Choroid plexus epithelial cell (primary cell): ENCODE measurements at regions not wholly inside any gene's neighbourhood (a gene's known extent, or its start where the extent isn't known, plus 50 kb on each side); places are given as distances from the start of the nearest gene placed in this dataset.

Experiments
- DNase-seq: peaks from one replicate; pipeline ENCODE4 v3.0.0-alpha.2; 2010; ENCODE audit warnings: low read depth
- H3K4me3 ChIP-seq: 2 replicates; pipeline ENCODE4 v1.5.1; 2011; ENCODE audit warnings: low read depth, mild to moderate bottlenecking, control low read depth, low read length, moderate library complexity
- TF ChIP-seq, protein P1 (sequence below): conservative IDR thresholded peaks from 2 replicates; pipeline ENCODE4 v1.5.1; 2011; ENCODE audit warnings: low read depth, mild to moderate bottlenecking, control low read depth, inconsistent platforms, low read length, moderate library complexity

DNA sequence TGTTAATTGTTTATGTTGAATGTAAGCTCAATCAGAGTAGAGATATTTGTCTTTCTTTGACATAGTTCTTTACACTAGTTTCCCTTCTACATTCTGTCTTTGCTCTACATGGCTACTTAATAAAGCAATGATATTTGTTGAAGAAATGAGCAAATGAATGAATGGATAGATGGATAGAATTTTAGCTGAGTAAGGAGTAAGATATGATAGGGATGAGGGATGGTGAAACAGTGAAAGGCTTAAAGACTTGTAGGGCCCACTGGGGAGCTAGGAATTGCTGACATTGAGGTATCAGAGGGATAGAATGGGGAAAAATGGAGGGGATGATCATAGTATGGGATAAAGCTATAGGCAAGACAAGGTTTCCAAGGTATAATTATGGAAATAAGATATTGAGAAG lies 361.6 kb upstream of the SPHKAP start:
- H3K4me3 ChIP-seq, result no peak overlapping the region
- no peak for DNase-seq
- TF ChIP-seq, protein P1, sequence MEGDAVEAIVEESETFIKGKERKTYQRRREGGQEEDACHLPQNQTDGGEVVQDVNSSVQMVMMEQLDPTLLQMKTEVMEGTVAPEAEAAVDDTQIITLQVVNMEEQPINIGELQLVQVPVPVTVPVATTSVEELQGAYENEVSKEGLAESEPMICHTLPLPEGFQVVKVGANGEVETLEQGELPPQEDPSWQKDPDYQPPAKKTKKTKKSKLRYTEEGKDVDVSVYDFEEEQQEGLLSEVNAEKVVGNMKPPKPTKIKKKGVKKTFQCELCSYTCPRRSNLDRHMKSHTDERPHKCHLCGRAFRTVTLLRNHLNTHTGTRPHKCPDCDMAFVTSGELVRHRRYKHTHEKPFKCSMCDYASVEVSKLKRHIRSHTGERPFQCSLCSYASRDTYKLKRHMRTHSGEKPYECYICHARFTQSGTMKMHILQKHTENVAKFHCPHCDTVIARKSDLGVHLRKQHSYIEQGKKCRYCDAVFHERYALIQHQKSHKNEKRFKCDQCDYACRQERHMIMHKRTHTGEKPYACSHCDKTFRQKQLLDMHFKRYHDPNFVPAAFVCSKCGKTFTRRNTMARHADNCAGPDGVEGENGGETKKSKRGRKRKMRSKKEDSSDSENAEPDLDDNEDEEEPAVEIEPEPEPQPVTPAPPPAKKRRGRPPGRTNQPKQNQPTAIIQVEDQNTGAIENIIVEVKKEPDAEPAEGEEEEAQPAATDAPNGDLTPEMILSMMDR, result no peak

DNA sequence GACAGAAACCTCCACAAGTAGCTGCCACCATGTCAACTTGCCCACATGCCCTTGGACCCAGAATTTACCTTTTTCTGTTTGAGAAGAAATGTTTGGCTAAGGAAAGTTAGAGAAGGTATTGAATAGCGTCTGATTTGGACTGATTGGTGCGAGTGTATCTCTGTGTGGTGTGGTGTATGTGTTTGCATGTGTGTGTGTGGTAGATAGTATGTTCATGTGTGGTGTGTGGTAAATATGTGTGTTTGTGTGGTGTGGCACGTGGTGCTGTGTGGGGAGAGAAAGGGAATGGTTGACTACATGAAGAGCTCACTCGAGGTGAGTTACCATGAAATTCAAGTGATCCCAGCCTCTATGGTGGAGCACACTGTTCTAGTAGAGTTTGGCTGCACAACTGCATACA lies 360.8 kb upstream of the SPHKAP start:
- TF ChIP-seq, protein P1, result no peak
- DNase-seq, result no peak
- H3K4me3 ChIP-seq, result no peak overlapping the region

DNA sequence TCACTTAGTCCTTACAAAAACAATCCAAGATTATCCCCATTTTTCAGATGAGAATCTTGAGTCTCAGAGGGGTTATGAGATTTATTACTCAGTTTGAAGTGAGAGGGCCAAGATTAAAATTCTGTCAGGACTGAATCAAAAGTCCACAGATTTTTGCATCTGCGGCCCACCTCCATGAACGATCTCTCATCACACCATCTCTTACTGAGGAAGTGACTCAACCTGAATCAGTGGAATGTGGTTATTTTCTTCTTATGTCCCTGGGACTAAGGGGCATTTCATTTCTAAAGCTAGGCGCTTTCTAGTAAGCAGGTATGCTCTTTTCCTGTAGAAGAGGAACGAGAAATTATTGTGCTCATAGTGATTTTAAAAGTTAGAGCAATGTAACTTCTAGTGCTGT lies 360.3 kb upstream of the SPHKAP start:
- peak; percentile 36 for DNase-seq
- TF ChIP-seq, protein P1, result no peak
- H3K4me3 ChIP-seq, result no peak overlapping the region

DNA sequence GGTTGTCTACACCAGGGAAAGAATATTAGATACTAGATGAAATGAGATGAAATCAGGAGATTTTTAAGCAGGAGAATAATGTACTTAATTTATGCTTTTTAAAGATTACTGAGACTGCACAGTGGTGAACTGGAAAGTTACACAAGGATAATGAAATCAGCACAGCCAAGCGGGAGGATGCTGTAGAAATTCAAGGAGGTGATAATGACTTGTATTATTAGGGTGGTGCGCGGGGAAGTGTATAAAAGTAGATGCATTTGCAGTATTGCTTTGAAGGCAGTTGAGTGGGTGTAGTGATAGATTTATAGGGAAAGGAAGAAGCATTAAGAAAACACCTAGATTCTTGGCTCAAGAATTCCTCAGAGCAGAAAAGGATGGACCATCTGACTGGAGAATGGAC lies 359.5 kb upstream of the SPHKAP start:
- no peak for DNase-seq
- no peak overlapping the region for H3K4me3 ChIP-seq
- TF ChIP-seq, protein P1, result no peak

DNA sequence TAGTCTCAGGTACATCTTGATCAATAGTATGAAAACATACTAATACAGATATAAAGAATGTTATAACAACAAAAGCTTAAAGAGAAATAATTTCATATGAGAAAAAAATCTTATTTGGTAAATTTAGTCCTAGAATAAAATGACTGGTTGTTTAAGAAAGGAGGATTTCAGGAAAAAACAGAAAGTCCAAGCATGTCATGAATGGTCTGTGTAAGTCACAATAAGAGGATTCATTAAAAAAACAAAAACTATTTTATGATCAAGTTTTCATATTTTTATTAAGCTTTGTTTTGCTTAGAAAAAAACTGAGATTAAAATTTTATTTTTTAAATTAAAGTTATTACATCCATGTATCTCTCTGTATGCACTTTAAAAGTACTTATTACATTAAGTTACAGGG lies 353.9 kb upstream of the SPHKAP start:
- TF ChIP-seq, protein P1, result no peak
- no peak for DNase-seq
- H3K4me3 ChIP-seq, result no peak overlapping the region

DNA sequence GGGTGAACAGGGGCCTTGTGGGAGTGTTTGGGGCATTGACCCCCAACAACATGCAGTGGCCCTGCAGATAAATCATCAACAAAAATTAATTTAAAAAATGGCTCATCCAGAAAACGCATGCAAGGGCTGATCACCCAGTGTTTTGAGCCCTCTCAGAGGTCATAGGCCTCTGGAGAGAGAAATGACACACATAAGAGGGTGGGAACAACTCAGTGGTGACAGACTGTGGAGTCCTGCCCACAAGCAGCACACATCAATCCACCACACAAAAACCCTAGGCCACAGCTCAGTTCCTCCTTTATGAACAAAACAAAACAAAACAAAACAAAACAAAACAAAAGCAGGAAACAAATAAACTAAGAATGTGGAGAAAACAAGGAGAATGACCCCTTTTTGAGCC lies 351.7 kb upstream of the SPHKAP start:
- TF ChIP-seq, protein P1, result no peak
- H3K4me3 ChIP-seq, result no peak overlapping the region
- DNase-seq, result no peak

DNA sequence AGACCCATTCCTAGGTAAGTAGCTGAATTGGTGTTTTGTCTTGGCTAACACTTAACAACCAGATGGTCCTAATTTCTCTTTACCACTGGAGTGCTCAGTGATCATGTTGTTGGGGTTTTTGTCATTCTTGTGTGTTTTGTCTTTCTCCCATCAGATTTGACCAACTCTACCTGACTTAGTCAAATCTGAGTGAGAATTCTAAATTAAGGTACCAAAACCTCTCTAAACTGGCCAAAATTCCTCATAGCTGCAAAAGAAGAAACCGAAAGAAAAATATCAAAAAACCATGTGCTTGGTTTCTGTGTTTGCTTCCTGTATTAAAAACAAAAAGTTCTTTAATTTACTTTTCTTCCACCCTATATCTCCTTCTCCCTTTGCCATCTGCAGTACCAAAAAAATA lies 350.7 kb upstream of the SPHKAP start:
- H3K4me3 ChIP-seq, result no peak overlapping the region
- TF ChIP-seq, protein P1, result no peak
- no peak for DNase-seq
